GM12891 (cell line): ENCODE measurements at regions not wholly inside any gene's neighbourhood (a gene's known extent, or its start where the extent isn't known, plus 50 kb on each side); places are given as distances from the start of the nearest gene placed in this dataset.

Experiments used
- POLR2A ChIP-seq: IDR thresholded peaks from 2 replicates; pipeline ENCODE4 v1.6.1; 2011; ENCODE audit warnings: low read depth, low read length, control low read depth
- SPI1 ChIP-seq: IDR thresholded peaks from 2 replicates; pipeline ENCODE4 v1.6.1; 2011; ENCODE audit warnings: low read depth, low read length, control low read depth

- TF ChIP-seq POLR2A (no peak), SPI1 (no peak)
These were observed 307.2 kb upstream of the MYOCD start for GRCh38 chr17:12358477-12358876.
